Rectal smooth muscle tissue (tissue), 1 donor: ENCODE measurements at regions not wholly inside any gene's neighbourhood (a gene's known extent, or its start where the extent isn't known, plus 50 kb on each side); places are given as distances from the start of the nearest gene placed in this dataset.

Experiments used
- H3K27ac ChIP-seq: one replicate; pipeline ENCODE4 v1.7.0; 2013; ENCODE audit warnings: low read depth, low read length, inconsistent platforms
- H3K27me3 ChIP-seq: one replicate; pipeline ENCODE4 v1.7.0; 2013; ENCODE audit warnings: low read length; ENCODE audit not compliant: control insufficient read depth, insufficient read depth
- H3K36me3 ChIP-seq: one replicate; pipeline ENCODE4 v1.7.0; 2013; ENCODE audit warnings: low read length; ENCODE audit not compliant: control insufficient read depth, insufficient read depth
- H3K4me1 ChIP-seq: one replicate; pipeline ENCODE4 v1.7.0; 2013; ENCODE audit warnings: low read length; ENCODE audit not compliant: control insufficient read depth, insufficient read depth
- H3K4me3 ChIP-seq: one replicate; pipeline ENCODE4 v1.7.0; 2013; ENCODE audit warnings: low read length
- H3K9ac ChIP-seq: one replicate; pipeline ENCODE4 v1.7.0; 2013; ENCODE audit warnings: low read length

GRCh38 chr15:93307513-93307912 lies 218.5 kb upstream of the RGMA start:
- H3K36me3 ChIP-seq, result no peaks in the 10 kb centered on the region
- no peaks in the 10 kb centered on the region for H3K4me1 ChIP-seq
- H3K27ac ChIP-seq, result no peak overlapping the region
- H3K9ac ChIP-seq, result no peak overlapping the region
- no peak overlapping the region for H3K4me3 ChIP-seq
- H3K27me3 ChIP-seq, result no peaks in the 10 kb centered on the region

DNA sequence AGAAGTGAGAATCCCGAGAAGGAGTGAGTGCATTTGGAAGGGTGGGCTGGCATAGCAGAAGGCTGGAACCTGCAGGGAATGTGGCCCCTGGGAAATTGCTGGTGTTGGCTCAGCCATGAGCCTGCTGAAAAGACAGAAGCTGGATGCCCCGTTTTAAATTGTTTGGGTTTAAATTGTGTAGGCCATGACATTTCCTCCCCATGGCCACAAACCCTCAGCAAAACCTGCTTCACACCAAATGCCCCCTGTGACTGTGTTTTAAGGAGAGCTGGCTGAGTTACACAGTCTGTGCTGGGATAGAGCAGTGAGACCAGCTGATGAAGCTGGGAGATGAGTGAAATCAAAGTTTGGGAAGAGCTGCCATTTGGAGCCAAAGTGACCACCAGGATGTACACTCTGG lies 216.3 kb upstream of the RGMA start:
- no peak overlapping the region for H3K9ac ChIP-seq
- no peaks in the 10 kb centered on the region for H3K4me1 ChIP-seq
- no peaks in the 10 kb centered on the region for H3K36me3 ChIP-seq
- no peak overlapping the region for H3K27ac ChIP-seq
- H3K4me3 ChIP-seq, result no peak overlapping the region
- no peaks in the 10 kb centered on the region for H3K27me3 ChIP-seq

- Histone ChIP-seq H3K36me3 (no peaks in the 10 kb centered on the region), H3K27me3 (no peaks in the 10 kb centered on the region), H3K4me1 (no peaks in the 10 kb centered on the region), H3K27ac (no peak overlapping the region), H3K4me3 (no peak overlapping the region), H3K9ac (no peak overlapping the region)
Observed at GRCh38 chr15:93302080-93302765, 213.2 kb upstream of the RGMA start.

DNA sequence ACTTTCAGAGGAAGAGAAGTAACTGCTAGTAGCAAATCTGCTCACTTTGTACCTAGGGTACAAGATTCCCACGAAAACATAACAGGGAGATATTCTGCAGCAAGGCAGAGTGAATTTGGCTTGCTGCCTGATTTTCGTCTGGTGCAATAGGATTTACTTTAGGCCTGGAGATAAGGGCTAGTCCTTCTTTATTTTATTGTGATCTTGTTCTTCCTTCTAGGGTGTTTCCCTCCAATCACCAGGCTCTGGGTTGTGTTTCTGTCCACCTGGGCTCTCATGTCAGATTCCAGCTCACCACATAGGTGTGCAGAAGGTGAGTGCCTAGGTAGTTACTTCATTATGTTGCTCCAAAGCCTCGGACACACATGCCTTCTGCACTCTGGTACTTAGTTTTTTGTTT lies 211.8 kb upstream of the RGMA start:
- Histone ChIP-seq H3K27me3 (no peaks in the 10 kb centered on the region), H3K4me3 (no peak overlapping the region), H3K27ac (no peak overlapping the region), H3K4me1 (no peaks in the 10 kb centered on the region), H3K9ac (no peak overlapping the region), H3K36me3 (no peaks in the 10 kb centered on the region)

- Histone ChIP-seq H3K9ac (no peak overlapping the region), H3K36me3 (no peaks in the 10 kb centered on the region), H3K4me3 (no peak overlapping the region), H3K4me1 (no peaks in the 10 kb centered on the region), H3K27ac (no peak overlapping the region), H3K27me3 (no peaks in the 10 kb centered on the region)
Observed at GRCh38 chr15:93299675-93300074, 210.7 kb upstream of the RGMA start.

DNA sequence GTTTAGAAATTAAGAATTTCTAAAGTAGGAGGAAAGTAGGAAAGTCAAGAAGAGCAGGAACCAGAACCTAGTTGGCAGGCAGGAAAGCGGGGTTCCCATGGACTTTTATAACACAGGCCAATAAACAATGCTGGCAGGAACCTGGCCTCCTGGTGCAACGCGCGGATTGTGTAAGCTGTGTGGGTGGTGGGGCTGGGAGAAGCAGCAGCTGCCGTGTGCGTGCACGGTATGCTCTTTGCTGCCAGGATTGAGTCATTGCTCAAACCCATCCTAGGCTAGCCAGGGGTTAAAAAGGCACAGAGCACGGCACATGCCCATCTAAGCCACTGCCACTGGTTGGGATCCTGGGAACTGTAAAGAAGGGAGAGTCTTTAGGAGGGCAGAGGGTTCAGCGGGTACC lies 209.9 kb upstream of the RGMA start:
- Histone ChIP-seq H3K9ac (no peak overlapping the region), H3K27me3 (no peaks in the 10 kb centered on the region), H3K27ac (peak overlapping the region; percentile 43), H3K36me3 (no peaks in the 10 kb centered on the region), H3K4me1 (no peaks in the 10 kb centered on the region), H3K4me3 (no peak overlapping the region)

DNA sequence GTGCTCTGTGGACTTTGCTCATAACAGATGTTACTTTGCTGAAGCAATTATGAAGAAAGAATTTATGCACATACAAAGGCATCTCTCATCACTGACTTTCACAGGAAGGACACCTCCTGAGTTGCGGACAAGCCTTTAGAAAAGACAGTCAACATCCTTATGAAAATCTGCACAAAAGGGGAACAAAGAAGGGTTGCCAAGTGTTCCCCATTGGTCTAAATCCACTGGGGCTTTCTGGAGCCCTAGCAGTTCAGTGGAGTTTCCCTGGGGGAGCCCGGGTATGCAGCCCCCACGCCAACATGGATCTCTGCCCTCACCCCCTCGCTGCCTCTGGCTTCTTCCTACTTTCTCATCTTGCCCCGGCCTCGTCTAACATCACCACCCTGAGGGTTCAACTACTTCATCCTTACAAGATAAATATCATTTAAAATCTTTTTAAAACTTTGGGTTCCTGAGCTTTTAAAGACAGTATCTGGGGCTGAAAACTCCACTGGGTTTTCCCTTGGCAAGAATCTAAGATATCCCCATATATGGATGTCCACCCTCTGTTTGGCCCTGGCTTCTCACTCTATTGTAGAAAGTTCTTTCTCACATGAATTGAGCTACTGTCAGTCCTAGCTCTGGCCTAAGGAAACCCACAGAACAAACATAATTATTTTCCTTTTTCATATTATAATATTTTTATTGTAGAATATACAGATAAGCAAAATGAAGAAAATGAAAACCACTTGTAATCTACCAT lies 207.9 kb upstream of the RGMA start:
- H3K4me1 ChIP-seq, result no peaks in the 10 kb centered on the region
- no peak overlapping the region for H3K4me3 ChIP-seq
- H3K27ac ChIP-seq, result no peak overlapping the region
- H3K27me3 ChIP-seq, result no peaks in the 10 kb centered on the region
- H3K36me3 ChIP-seq, result no peaks in the 10 kb centered on the region
- no peak overlapping the region for H3K9ac ChIP-seq

DNA sequence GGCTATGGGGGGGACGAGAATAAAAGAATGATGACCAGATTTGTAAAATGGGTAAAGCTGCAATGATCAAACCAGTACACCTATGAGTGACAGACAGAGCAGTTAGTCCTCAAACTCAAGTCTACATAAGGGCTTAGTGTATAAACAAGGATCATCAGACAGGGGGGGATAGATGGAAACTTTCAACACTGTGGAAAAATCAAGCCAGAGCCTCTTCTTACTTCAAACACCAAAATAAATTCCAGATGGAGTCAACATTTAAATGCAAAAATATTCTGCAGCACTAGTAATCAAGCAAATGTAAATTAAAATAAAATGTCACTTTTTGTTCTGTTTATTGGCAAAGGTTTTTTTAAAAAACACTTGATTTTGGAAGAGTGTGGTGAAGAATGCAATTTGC lies 205.9 kb upstream of the RGMA start:
- Histone ChIP-seq H3K27ac (no peak overlapping the region), H3K36me3 (no peaks in the 10 kb centered on the region), H3K27me3 (no peaks in the 10 kb centered on the region), H3K4me3 (no peak overlapping the region), H3K9ac (no peak overlapping the region), H3K4me1 (no peaks in the 10 kb centered on the region)

GRCh38 chr15:93294066-93294465 lies 205.1 kb upstream of the RGMA start:
- no peak overlapping the region for H3K27ac ChIP-seq
- H3K4me3 ChIP-seq, result no peak overlapping the region
- no peaks in the 10 kb centered on the region for H3K4me1 ChIP-seq
- H3K9ac ChIP-seq, result no peak overlapping the region
- H3K36me3 ChIP-seq, result no peaks in the 10 kb centered on the region
- H3K27me3 ChIP-seq, result no peaks in the 10 kb centered on the region

- Histone ChIP-seq H3K4me1 (no peaks in the 10 kb centered on the region), H3K27ac (no peak overlapping the region), H3K27me3 (no peaks in the 10 kb centered on the region), H3K9ac (no peak overlapping the region), H3K4me3 (no peak overlapping the region), H3K36me3 (no peaks in the 10 kb centered on the region)
Observed at GRCh38 chr15:93291380-93291779, 202.4 kb upstream of the RGMA start.

DNA sequence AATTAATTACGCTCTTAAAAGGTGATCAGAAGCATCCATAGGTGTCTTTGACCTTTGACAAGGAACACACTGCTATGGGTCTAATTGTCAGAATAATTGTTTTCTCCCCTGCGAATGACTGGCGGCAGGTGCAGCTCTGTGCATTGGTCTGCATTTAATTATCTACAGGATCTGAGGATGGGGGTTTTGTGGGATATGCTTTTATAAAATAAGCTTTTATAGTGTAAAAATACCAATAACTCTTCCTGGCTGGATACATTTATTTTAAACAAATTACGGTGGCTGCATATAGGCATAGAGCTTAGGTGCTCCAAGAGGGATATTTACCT lies 201.6 kb upstream of the RGMA start:
- Histone ChIP-seq H3K27ac (no peak overlapping the region), H3K9ac (no peak overlapping the region), H3K4me3 (no peak overlapping the region), H3K27me3 (no peaks in the 10 kb centered on the region), H3K36me3 (no peaks in the 10 kb centered on the region), H3K4me1 (no peaks in the 10 kb centered on the region)

GRCh38 chr15:93289941-93290617 lies 201.1 kb upstream of the RGMA start:
- Histone ChIP-seq H3K4me1 (no peaks in the 10 kb centered on the region), H3K4me3 (no peak overlapping the region), H3K27me3 (no peaks in the 10 kb centered on the region), H3K36me3 (no peaks in the 10 kb centered on the region), H3K9ac (no peak overlapping the region), H3K27ac (no peak overlapping the region)
